ENCODE measurements at regions not wholly inside any gene's neighbourhood (a gene's known extent, or its start where the extent isn't known, plus 50 kb on each side); places are given as distances from the start of the nearest gene placed in this dataset.

- Mint-ChIP-seq H3K27ac (no peak overlapping the region; the same call in 1 of the 2 replicates), H3K4me1 (ENCODE audit: low read depth) (peaks cover under 1% of the 10 kb centered on the region; the same call in 1 of the 2 replicates), H3K4me3 (no peak overlapping the region), H3K36me3 (ENCODE audit: low read depth) (peaks cover 13% of the 10 kb centered on the region), H3K9me3 (no peaks in the 10 kb centered on the region), H3K27me3 (ENCODE audit: insufficient read depth) (no peaks in the 10 kb centered on the region)
- TF ChIP-seq CTCF (IDR thresholded peaks at IDR 0.05), result no peak
- DNase-seq, result no peak
Observed at GRCh38 chr6:34638834-34639736, 57.5 kb downstream of the ILRUN start.

- no peak for TF ChIP-seq CTCF (IDR thresholded peaks at IDR 0.05)
- peaks cover 14% of the 10 kb centered on the region for H3K9me3 Mint-ChIP-seq
- H3K4me1 Mint-ChIP-seq (ENCODE audit: low read depth), result peaks cover 35% of the 10 kb centered on the region
- peak overlapping the region; percentile 15; the same call in 1 of the 2 replicates for H3K27ac Mint-ChIP-seq
- peaks cover 29% of the 10 kb centered on the region for H3K36me3 Mint-ChIP-seq (ENCODE audit: low read depth)
- no peaks in the 10 kb centered on the region for H3K27me3 Mint-ChIP-seq (ENCODE audit: insufficient read depth)
- no peak for DNase-seq
- H3K4me3 Mint-ChIP-seq, result no peak overlapping the region
Observed at GRCh38 chr6:34633785-34634184, 62.8 kb downstream of the ILRUN start.

- peaks cover 35% of the 10 kb centered on the region for H3K4me1 Mint-ChIP-seq (ENCODE audit: low read depth)
- peak overlapping the region; percentile 15 for H3K27ac Mint-ChIP-seq
- no peak for DNase-seq
- H3K27me3 Mint-ChIP-seq (ENCODE audit: insufficient read depth), result no peaks in the 10 kb centered on the region
- TF ChIP-seq CTCF (IDR thresholded peaks at IDR 0.05), result no peak
- H3K9me3 Mint-ChIP-seq, result peaks cover 14% of the 10 kb centered on the region
- H3K36me3 Mint-ChIP-seq (ENCODE audit: low read depth), result peaks cover 34% of the 10 kb centered on the region
- H3K4me3 Mint-ChIP-seq, result no peak overlapping the region
Observed at GRCh38 chr6:34633256-34633655, 63.3 kb downstream of the ILRUN start.

- H3K27ac Mint-ChIP-seq, result peak overlapping the region; percentile 97
Observed at GRCh38 chr6:34630040-34630439, 66.5 kb downstream of the ILRUN start.

GRCh38 chr6:34627296-34627695 is 69.3 kb downstream of the ILRUN start:
- H3K36me3 Mint-ChIP-seq (ENCODE audit: low read depth), result peaks cover 42% of the 10 kb centered on the region
- no peak overlapping the region for H3K27ac Mint-ChIP-seq
- H3K4me3 Mint-ChIP-seq, result no peak overlapping the region
- peaks cover 14% of the 10 kb centered on the region for H3K9me3 Mint-ChIP-seq
- DNase-seq, result no peak
- peaks cover 27% of the 10 kb centered on the region for H3K4me1 Mint-ChIP-seq (ENCODE audit: low read depth)
- TF ChIP-seq CTCF (IDR thresholded peaks at IDR 0.05), result no peak
- H3K27me3 Mint-ChIP-seq (ENCODE audit: insufficient read depth), result no peaks in the 10 kb centered on the region; the same call in 1 of the 2 replicates

More at GRCh38 chr6:34630040-34630439, 66.5 kb downstream of the ILRUN start:
- no peak for TF ChIP-seq CTCF (IDR thresholded peaks at IDR 0.05)
- Mint-ChIP-seq H3K4me1 (ENCODE audit: low read depth) (peaks cover 35% of the 10 kb centered on the region), H3K27me3 (ENCODE audit: insufficient read depth) (no peaks in the 10 kb centered on the region; the same call in 1 of the 2 replicates), H3K4me3 (peak overlapping the region; percentile 13; the same call in 1 of the 2 replicates), H3K9me3 (peaks cover 14% of the 10 kb centered on the region), H3K36me3 (ENCODE audit: low read depth) (peaks cover 45% of the 10 kb centered on the region)
- DNase-seq, result peak; percentile 92

Data from HFFc6 (cell line).